Heart left ventricle (tissue), 13 donors: ENCODE measurements at regions not wholly inside any gene's neighbourhood (a gene's known extent, or its start where the extent isn't known, plus 50 kb on each side); places are given as distances from the start of the nearest gene placed in this dataset.

Source experiments
- CTCF ChIP-seq, 12 donors: fragments of 200-600 bp; sonication (generic) in 4 of 12; IDR thresholded peaks; one replicate each; pipeline versions ENCODE4 v1.5.0 to v1.8.0; 2018 to 2022; ENCODE audit warnings: antibody characterized with exemption in 12 of 12, mild to moderate bottlenecking in 5 of 12
- POLR2A ChIP-seq, 2 donors: fragments of 450-650 bp; IDR thresholded peaks; one replicate each; pipeline ENCODE4 v1.6.1; 2017; ENCODE audit warnings: antibody characterized with exemption in 2 of 2, mild to moderate bottlenecking in 2 of 2, moderate library complexity in 2 of 2
- donor health status: ischemic (EF 13 %, LVEDD 7.1; RV severe dilation, severe dysfunction).
- donor health status: DM: no; HTN: yes; CAD: no.
- donor health status: DM: no; HTN: no; CAD: no.
- donor health status: ischemic (EF 25% LVEDD 6.9; RV normal size, moderate dysfunction).
- donor health status: ischemic (EF 25% LVEDD 5.7; RV mildly dilated, moderate dysfunction).
- donor health status: ischemic (EF 35%, LVEDD 5.7; RV mildly dilated, moderate dysfunction).
- donor health status: nonischemic (EF 11% LVEDD 7.7; RV severe dilation, severe dysfunction).
- donor health status: DM: yes; HTN: yes; CAD: no.
- donor health status: PGD.
- donor health status: ischemic (EF 29% LVEDD 5.4; RV normal size, mild dysfunction).
- donor health status: nonischemic (EF 23%, LVEDD 6.1; RV moderate dilation, normal function).

- TF ChIP-seq CTCF (IDR thresholded peaks at IDR 0.05): no peak
- TF ChIP-seq POLR2A (IDR thresholded peaks at IDR 0.05): no peak
Measured at GRCh38 chr9:91131433-91131839, 230.3 kb downstream of the AUH start.
